HepG2 (cell line): ENCODE measurements at regions not wholly inside any gene's neighbourhood (a gene's known extent, or its start where the extent isn't known, plus 50 kb on each side); places are given as distances from the start of the nearest gene placed in this dataset.

Experiments used
- CBX2 ChIP-seq, 2 experiments: fragments of 200-600 bp in 1 of 2; sonication (generic); formaldehyde crosslinking in 1 of 2; IDR thresholded peaks; 2 replicates each; pipeline versions ENCODE4 v1.7.0 to v1.8.1; 2018 to 2022; ENCODE audit warnings: low read depth in 2 of 2, low read length in 1 of 2, mild to moderate bottlenecking in 1 of 2, missing genetic modification reagents in 1 of 2
- GFI1 ChIP-seq: sonication (generic); formaldehyde crosslinking; IDR thresholded peaks from 2 replicates; pipeline ENCODE4 v1.5.0; 2020; ENCODE audit warnings: missing genetic modification reagents, mild to moderate bottlenecking, borderline replicate concordance
- KDM4B ChIP-seq: sonication (generic); formaldehyde crosslinking; IDR thresholded peaks from 2 replicates; pipeline ENCODE4 v1.4.0; 2020; ENCODE audit warnings: missing genetic modification reagents
- LCORL ChIP-seq, 2 experiments: fragments of 450-650 bp in 1 of 2; sonication (generic) in 1 of 2; formaldehyde crosslinking in 1 of 2; IDR thresholded peaks; 2 replicates each; pipeline versions ENCODE4 v1.5.0 to v1.6.1; 2017 to 2020; ENCODE audit warnings: antibody characterized with exemption in 1 of 2, missing genetic modification reagents in 1 of 2
- NAIF1 ChIP-seq: sonication (generic); formaldehyde crosslinking; IDR thresholded peaks from 2 replicates; pipeline ENCODE4 v1.5.0; 2020; ENCODE audit warnings: mild to moderate bottlenecking, missing genetic modification reagents, borderline replicate concordance
- RAD21 ChIP-seq: fragments of 450-650 bp; formaldehyde crosslinking; IDR thresholded peaks from 2 replicates; pipeline ENCODE4 v1.5.0; 2020; ENCODE audit warnings: mild to moderate bottlenecking
- SOX5 ChIP-seq: IDR thresholded peaks from 2 replicates; pipeline ENCODE4 v1.6.1; 2016; ENCODE audit warnings: borderline replicate concordance
- STAG1 ChIP-seq: sonication (generic); formaldehyde crosslinking; IDR thresholded peaks from 2 replicates; pipeline ENCODE4 v1.4.0; 2020; ENCODE audit warnings: missing genetic modification reagents
- TARDBP ChIP-seq: sonication (generic); formaldehyde crosslinking; IDR thresholded peaks from 2 replicates; pipeline ENCODE4 v1.8.0; 2022; ENCODE audit warnings: mild to moderate bottlenecking, missing genetic modification reagents
- TBL1XR1 ChIP-seq: fragments of 150-350 bp; IDR thresholded peaks from 2 replicates; pipeline ENCODE4 v1.6.1; 2014; ENCODE audit warnings: borderline replicate concordance, low read length; ENCODE audit not compliant: partially characterized antibody
- TCF12 ChIP-seq, 2 experiments: fragments of 450-650 bp in 1 of 2; sonication (generic) in 1 of 2; formaldehyde crosslinking in 1 of 2; IDR thresholded peaks; 2 replicates each; pipeline versions ENCODE4 v1.6.1 to v1.8.0; 2017 to 2022; ENCODE audit warnings: antibody characterized with exemption in 1 of 2, mild to moderate bottlenecking in 1 of 2, missing genetic modification reagents in 1 of 2, moderate library complexity in 1 of 2
- THYN1 ChIP-seq: sonication (generic); formaldehyde crosslinking; IDR thresholded peaks from 2 replicates; pipeline ENCODE4 v1.8.1; 2023; ENCODE audit warnings: low read depth, mild to moderate bottlenecking, moderate library complexity, missing genetic modification reagents, borderline replicate concordance
- ZBED4 ChIP-seq: sonication (generic); formaldehyde crosslinking; IDR thresholded peaks from 2 replicates; pipeline ENCODE4 v1.4.0; 2020; ENCODE audit warnings: missing genetic modification reagents, borderline replicate concordance
- ZNF142 ChIP-seq: sonication (generic); formaldehyde crosslinking; IDR thresholded peaks from 2 replicates; pipeline ENCODE4 v1.4.0; 2020; ENCODE audit warnings: missing genetic modification reagents
- ZNF260 ChIP-seq: sonication (generic); formaldehyde crosslinking; IDR thresholded peaks from 2 replicates; pipeline ENCODE4 v1.4.0; 2020; ENCODE audit warnings: missing genetic modification reagents, low read depth, mild to moderate bottlenecking, borderline replicate concordance
- ZNF670 ChIP-seq: sonication (generic); formaldehyde crosslinking; IDR thresholded peaks from 2 replicates; pipeline ENCODE4 v1.8.0; 2022; ENCODE audit warnings: mild to moderate bottlenecking, missing genetic modification reagents, borderline replicate concordance

- TF ChIP-seq SOX5 (CRISPR knock-in tag), result no peak
- TF ChIP-seq STAG1 (CRISPR knock-in tag), result peak; percentile 60
- no peak for TF ChIP-seq NAIF1 (CRISPR knock-in tag)
- TF ChIP-seq RAD21 (CRISPR knock-in tag), result peak; percentile 30; the same call in 1 of the 2 replicates
- no peak for TF ChIP-seq ZNF670
- no peak for TF ChIP-seq ZBED4 (CRISPR knock-in tag)
- no peak for TF ChIP-seq LCORL (IDR thresholded peaks at IDR 0.05)
- TF ChIP-seq LCORL (CRISPR knock-in tag; IDR thresholded peaks at IDR 0.05), result no peak
- no peak for TF ChIP-seq ZNF142 (CRISPR knock-in tag)
- TF ChIP-seq TBL1XR1, result no peak
- no peak for TF ChIP-seq TARDBP (CRISPR knock-in tag)
- no peak for TF ChIP-seq THYN1
- no peak for TF ChIP-seq TCF12 (IDR thresholded peaks at IDR 0.05)
- no peak for TF ChIP-seq TCF12 (CRISPR knock-in tag; IDR thresholded peaks at IDR 0.05)
- TF ChIP-seq ZNF260 (CRISPR knock-in tag), result no peak
- TF ChIP-seq GFI1 (CRISPR knock-in tag), result no peak
- no peak for TF ChIP-seq CBX2 (IDR thresholded peaks at IDR 0.05; ENCODE audit: low read depth, low read length)
- no peak for TF ChIP-seq CBX2 (CRISPR knock-in tag; IDR thresholded peaks at IDR 0.05; ENCODE audit: low read depth)
- no peak for TF ChIP-seq KDM4B
Measured at GRCh38 chr12:90854136-90854689, 100.8 kb downstream of the CCER1 start (continued).
